ENCODE measurements at regions not wholly inside any gene's neighbourhood (a gene's known extent, or its start where the extent isn't known, plus 50 kb on each side); places are given as distances from the start of the nearest gene placed in this dataset.

DNA sequence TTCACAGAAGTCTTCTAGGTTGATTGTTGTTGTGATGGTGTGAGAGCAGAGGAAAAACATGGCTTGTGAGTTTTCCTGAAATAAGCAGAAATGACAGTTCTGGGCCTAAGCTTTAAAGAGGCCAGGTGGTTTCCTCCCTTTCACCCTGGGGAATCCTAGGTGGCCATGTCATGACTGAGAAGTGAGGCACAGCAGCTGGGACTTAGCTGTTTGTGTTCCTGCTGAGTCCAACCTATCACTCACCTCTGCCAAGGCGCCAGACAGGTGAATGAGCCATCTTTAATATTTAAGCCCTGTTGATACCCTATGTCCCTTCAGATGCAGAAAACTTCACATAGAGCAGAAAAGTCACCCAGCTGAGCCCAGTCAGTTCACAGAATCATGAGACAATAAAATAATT lies 384.4 kb downstream of the SLC4A3 start:
- TF ChIP-seq, protein P1, sequence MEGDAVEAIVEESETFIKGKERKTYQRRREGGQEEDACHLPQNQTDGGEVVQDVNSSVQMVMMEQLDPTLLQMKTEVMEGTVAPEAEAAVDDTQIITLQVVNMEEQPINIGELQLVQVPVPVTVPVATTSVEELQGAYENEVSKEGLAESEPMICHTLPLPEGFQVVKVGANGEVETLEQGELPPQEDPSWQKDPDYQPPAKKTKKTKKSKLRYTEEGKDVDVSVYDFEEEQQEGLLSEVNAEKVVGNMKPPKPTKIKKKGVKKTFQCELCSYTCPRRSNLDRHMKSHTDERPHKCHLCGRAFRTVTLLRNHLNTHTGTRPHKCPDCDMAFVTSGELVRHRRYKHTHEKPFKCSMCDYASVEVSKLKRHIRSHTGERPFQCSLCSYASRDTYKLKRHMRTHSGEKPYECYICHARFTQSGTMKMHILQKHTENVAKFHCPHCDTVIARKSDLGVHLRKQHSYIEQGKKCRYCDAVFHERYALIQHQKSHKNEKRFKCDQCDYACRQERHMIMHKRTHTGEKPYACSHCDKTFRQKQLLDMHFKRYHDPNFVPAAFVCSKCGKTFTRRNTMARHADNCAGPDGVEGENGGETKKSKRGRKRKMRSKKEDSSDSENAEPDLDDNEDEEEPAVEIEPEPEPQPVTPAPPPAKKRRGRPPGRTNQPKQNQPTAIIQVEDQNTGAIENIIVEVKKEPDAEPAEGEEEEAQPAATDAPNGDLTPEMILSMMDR (IDR thresholded peaks at IDR 0.05): no peak
- no peak for TF ChIP-seq POLR2A (IDR thresholded peaks at IDR 0.05)
